Fibroblast of mammary gland (primary cell): ENCODE measurements at regions not wholly inside any gene's neighbourhood (a gene's known extent, or its start where the extent isn't known, plus 50 kb on each side); places are given as distances from the start of the nearest gene placed in this dataset.
"Not testable (repeated sequence)": the region's sequence is repeated elsewhere in the genome, so short reads cannot be mapped to it uniquely, and the experiment has no call there.

ENCODE experiments used
- DNase-seq: peaks from one replicate; pipeline ENCODE4 v3.0.0-alpha.2; 2010; ENCODE audit warnings: low read depth
- H3K4me3 ChIP-seq: 2 replicates; pipeline ENCODE4 v1.5.1; 2011; ENCODE audit warnings: low read depth, mild to moderate bottlenecking, low read length, moderate library complexity; ENCODE audit not compliant: control insufficient read depth
- TF ChIP-seq, protein P1 (sequence below): conservative IDR thresholded peaks from 2 replicates; pipeline ENCODE4 v1.5.1; 2011; ENCODE audit warnings: low read depth, low read length, inconsistent platforms; ENCODE audit not compliant: control insufficient read depth, insufficient read depth

DNA sequence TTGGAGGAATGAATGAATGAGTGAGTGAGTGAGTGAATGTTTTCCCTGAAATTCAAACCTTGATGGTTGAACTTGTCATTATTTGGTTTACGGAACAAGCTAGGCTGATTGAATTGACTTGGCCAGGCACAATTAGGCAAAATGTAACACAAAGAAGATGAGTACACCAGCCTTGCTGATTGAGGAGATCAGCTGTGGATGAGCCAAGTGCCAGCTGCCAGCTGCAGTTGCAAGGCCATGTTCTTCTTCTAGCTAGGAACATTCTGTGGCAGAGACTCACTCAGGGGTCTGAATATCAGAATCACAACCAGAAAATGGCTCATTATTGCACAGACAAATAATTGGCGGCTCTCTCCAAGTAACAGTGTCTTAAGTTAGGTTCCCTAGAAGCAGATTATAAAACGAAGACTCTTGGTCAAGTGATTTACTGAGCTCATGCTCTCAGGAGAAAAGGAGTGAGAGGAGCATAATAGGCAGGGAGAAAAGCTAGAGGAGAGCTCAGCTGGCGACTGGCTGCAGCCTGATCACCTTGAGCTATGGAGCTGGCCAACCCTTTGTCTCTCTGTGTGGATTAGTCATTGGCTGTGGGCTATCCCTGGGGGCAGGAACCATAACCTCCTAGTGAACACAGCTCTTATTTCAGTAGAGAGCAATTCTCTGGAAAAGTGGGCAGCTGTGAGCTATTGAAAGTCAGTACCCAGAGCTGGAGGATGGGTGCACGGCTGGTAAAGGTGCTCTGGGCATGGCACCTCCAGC, 225.3 kb upstream of the SERP2 start:
- H3K4me3 ChIP-seq: no peak overlapping the region
- TF ChIP-seq, protein P1, sequence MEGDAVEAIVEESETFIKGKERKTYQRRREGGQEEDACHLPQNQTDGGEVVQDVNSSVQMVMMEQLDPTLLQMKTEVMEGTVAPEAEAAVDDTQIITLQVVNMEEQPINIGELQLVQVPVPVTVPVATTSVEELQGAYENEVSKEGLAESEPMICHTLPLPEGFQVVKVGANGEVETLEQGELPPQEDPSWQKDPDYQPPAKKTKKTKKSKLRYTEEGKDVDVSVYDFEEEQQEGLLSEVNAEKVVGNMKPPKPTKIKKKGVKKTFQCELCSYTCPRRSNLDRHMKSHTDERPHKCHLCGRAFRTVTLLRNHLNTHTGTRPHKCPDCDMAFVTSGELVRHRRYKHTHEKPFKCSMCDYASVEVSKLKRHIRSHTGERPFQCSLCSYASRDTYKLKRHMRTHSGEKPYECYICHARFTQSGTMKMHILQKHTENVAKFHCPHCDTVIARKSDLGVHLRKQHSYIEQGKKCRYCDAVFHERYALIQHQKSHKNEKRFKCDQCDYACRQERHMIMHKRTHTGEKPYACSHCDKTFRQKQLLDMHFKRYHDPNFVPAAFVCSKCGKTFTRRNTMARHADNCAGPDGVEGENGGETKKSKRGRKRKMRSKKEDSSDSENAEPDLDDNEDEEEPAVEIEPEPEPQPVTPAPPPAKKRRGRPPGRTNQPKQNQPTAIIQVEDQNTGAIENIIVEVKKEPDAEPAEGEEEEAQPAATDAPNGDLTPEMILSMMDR: no peak
- DNase-seq: peak; percentile 40

GRCh38 chr13:44149231-44149630, 224.4 kb upstream of the SERP2 start:
- not testable (repeated sequence) for DNase-seq, H3K4me3 ChIP-seq

- TF ChIP-seq, protein P1: no peak
- no peak for DNase-seq
- H3K4me3 ChIP-seq: no peak overlapping the region
Observed at GRCh38 chr13:44149821-44150220, 223.8 kb upstream of the SERP2 start.

- no peak for DNase-seq
- TF ChIP-seq, protein P1: no peak
- H3K4me3 ChIP-seq: no peak overlapping the region
Observed at GRCh38 chr13:44151474-44151873, 222.2 kb upstream of the SERP2 start.

DNA sequence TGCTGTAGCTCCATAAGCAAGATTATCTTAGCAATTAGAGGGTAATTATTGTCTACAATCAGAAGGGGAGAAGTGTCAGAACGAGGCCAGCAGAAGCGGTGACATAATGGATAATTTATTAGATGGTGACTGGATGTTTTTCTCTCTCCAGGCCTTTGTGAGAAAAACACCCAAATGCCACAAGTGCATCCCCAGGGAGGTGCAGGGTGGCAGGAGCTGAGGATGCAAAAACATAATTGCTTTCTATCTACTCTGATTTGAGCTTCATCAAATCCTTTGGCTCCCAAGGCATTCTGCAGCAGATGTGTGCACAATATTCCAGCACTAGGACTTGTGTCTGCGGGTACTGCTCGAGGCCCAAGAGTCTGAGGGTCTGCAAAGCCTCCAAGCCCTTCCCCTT, 220.1 kb upstream of the SERP2 start:
- TF ChIP-seq, protein P1: no peak
- DNase-seq: no peak
- no peak overlapping the region for H3K4me3 ChIP-seq

- H3K4me3 ChIP-seq: no peak overlapping the region
Observed at GRCh38 chr13:44155422-44156293, 218.0 kb upstream of the SERP2 start.

More at GRCh38 chr13:44155422-44156293, 218.0 kb upstream of the SERP2 start:
- peak; percentile 51 for DNase-seq
- TF ChIP-seq, protein P1: no peak
